ENCODE measurements at regions not wholly inside any gene's neighbourhood (a gene's known extent, or its start where the extent isn't known, plus 50 kb on each side); places are given as distances from the start of the nearest gene placed in this dataset.

GRCh38 chr12:65656156-65656882 lies 168.0 kb upstream of the HMGA2 start:
- Histone ChIP-seq H3K36me3 (ENCODE audit: control insufficient read depth, insufficient read depth, low read length) (no peaks in the 10 kb centered on the region), H3K9ac (ENCODE audit: insufficient read depth, low read length) (no peak overlapping the region)
- DNase-seq (ENCODE audit: low read depth in 2 of 2) = peak in 1 of 2 donors; percentile 18

GRCh38 chr12:65656891-65657351 lies 167.4 kb upstream of the HMGA2 start:
- H4K20me1 ChIP-seq (ENCODE audit: control insufficient read depth, extremely low read depth, insufficient read depth, low read length) = no peaks in the 10 kb centered on the region
- H3K4me2 ChIP-seq (ENCODE audit: extremely low read depth, insufficient read depth, low read length) = peak overlapping the region; percentile 66
- TF ChIP-seq EZH2 (IDR thresholded peaks at IDR 0.05; ENCODE audit: low read length, missing control alignments) (no peak), CTCF (conservative IDR thresholded peaks at IDR 0.05 in 1 of 2, IDR thresholded peaks at IDR 0.05 in 1 of 2; ENCODE audit: low read depth in 1 of 2, low read length in 2 of 2) (no peak)
- H3K27me3 ChIP-seq (ENCODE audit: control insufficient read depth, insufficient read depth, low read length) = no peaks in the 10 kb centered on the region
- H3K4me3 ChIP-seq (replicated peaks in 1 of 4; ENCODE audit: control extremely low read depth in 1 of 4, insufficient read depth in 1 of 4, low read depth in 3 of 4, low read length in 4 of 4) = no peak overlapping the region
- H3K9ac ChIP-seq (ENCODE audit: insufficient read depth, low read length) = no peak overlapping the region
- H3K27ac ChIP-seq (ENCODE audit: insufficient read depth, low read length) = peak overlapping the region; percentile 90
- H3K79me2 ChIP-seq (ENCODE audit: control insufficient read depth, insufficient read depth, low read length) = no peaks in the 10 kb centered on the region
- H3K9me3 ChIP-seq (ENCODE audit: control insufficient read depth, insufficient read depth, low read depth, low read length) = no peaks in the 10 kb centered on the region
- H3K36me3 ChIP-seq (ENCODE audit: control insufficient read depth, insufficient read depth, low read length) = no peaks in the 10 kb centered on the region
- H3K4me1 ChIP-seq (ENCODE audit: control insufficient read depth, extremely low read depth, insufficient read depth, low read length) = peaks cover 19% of the 10 kb centered on the region
- H2AFZ ChIP-seq (ENCODE audit: low read length) = no peak overlapping the region
- DNase-seq (ENCODE audit: low read depth in 2 of 2) = peak; percentile 94 to 99

More at GRCh38 chr12:65656156-65656882, 168.0 kb upstream of the HMGA2 start:
- no peaks in the 10 kb centered on the region for H3K79me2 ChIP-seq (ENCODE audit: control insufficient read depth, insufficient read depth, low read length)
- peak overlapping the region; percentile 90 for H3K27ac ChIP-seq (ENCODE audit: insufficient read depth, low read length)
- no peaks in the 10 kb centered on the region for H3K9me3 ChIP-seq (ENCODE audit: control insufficient read depth, insufficient read depth, low read depth, low read length)
- peaks cover 19% of the 10 kb centered on the region for H3K4me1 ChIP-seq (ENCODE audit: control insufficient read depth, extremely low read depth, insufficient read depth, low read length)
- peak overlapping the region; percentile 66 for H3K4me2 ChIP-seq (ENCODE audit: extremely low read depth, insufficient read depth, low read length)
- TF ChIP-seq EZH2 (IDR thresholded peaks at IDR 0.05; ENCODE audit: low read length, missing control alignments) (no peak), CTCF (conservative IDR thresholded peaks at IDR 0.05 in 1 of 2, IDR thresholded peaks at IDR 0.05 in 1 of 2; ENCODE audit: low read depth in 1 of 2, low read length in 2 of 2) (no peak)
- no peak overlapping the region for H3K4me3 ChIP-seq (replicated peaks in 1 of 4; ENCODE audit: control extremely low read depth in 1 of 4, insufficient read depth in 1 of 4, low read depth in 3 of 4, low read length in 4 of 4)
- H2AFZ ChIP-seq (ENCODE audit: low read length) = no peak overlapping the region
- H4K20me1 ChIP-seq (ENCODE audit: control insufficient read depth, extremely low read depth, insufficient read depth, low read length) = no peaks in the 10 kb centered on the region
- H3K27me3 ChIP-seq (ENCODE audit: control insufficient read depth, insufficient read depth, low read length) = no peaks in the 10 kb centered on the region

GRCh38 chr12:65657635-65658034 lies 166.6 kb upstream of the HMGA2 start:
- H3K4me1 ChIP-seq (ENCODE audit: control insufficient read depth, extremely low read depth, insufficient read depth, low read length) = peaks cover 19% of the 10 kb centered on the region

More at GRCh38 chr12:65657635-65658034, 166.6 kb upstream of the HMGA2 start:
- Histone ChIP-seq H3K4me2 (ENCODE audit: extremely low read depth, insufficient read depth, low read length) (no peak overlapping the region), H2AFZ (ENCODE audit: low read length) (no peak overlapping the region), H3K36me3 (ENCODE audit: control insufficient read depth, insufficient read depth, low read length) (no peaks in the 10 kb centered on the region), H3K27me3 (ENCODE audit: control insufficient read depth, insufficient read depth, low read length) (no peaks in the 10 kb centered on the region), H3K9ac (ENCODE audit: insufficient read depth, low read length) (no peak overlapping the region), H3K9me3 (ENCODE audit: control insufficient read depth, insufficient read depth, low read depth, low read length) (no peaks in the 10 kb centered on the region), H3K79me2 (ENCODE audit: control insufficient read depth, insufficient read depth, low read length) (no peaks in the 10 kb centered on the region), H3K4me3 (replicated peaks in 1 of 4; ENCODE audit: control extremely low read depth in 1 of 4, insufficient read depth in 1 of 4, low read depth in 3 of 4, low read length in 4 of 4) (no peak overlapping the region), H3K27ac (ENCODE audit: insufficient read depth, low read length) (peak overlapping the region; percentile 87), H4K20me1 (ENCODE audit: control insufficient read depth, extremely low read depth, insufficient read depth, low read length) (no peaks in the 10 kb centered on the region)
- peak in 1 of 2 donors; percentile 64 for DNase-seq (ENCODE audit: low read depth in 2 of 2)
- TF ChIP-seq CTCF (conservative IDR thresholded peaks at IDR 0.05 in 1 of 2, IDR thresholded peaks at IDR 0.05 in 1 of 2; ENCODE audit: low read depth in 1 of 2, low read length in 2 of 2) = no peak

Data from fibroblast of lung (primary cell).